ENCODE measurements at regions not wholly inside any gene's neighbourhood (a gene's known extent, or its start where the extent isn't known, plus 50 kb on each side); places are given as distances from the start of the nearest gene placed in this dataset.

DNA sequence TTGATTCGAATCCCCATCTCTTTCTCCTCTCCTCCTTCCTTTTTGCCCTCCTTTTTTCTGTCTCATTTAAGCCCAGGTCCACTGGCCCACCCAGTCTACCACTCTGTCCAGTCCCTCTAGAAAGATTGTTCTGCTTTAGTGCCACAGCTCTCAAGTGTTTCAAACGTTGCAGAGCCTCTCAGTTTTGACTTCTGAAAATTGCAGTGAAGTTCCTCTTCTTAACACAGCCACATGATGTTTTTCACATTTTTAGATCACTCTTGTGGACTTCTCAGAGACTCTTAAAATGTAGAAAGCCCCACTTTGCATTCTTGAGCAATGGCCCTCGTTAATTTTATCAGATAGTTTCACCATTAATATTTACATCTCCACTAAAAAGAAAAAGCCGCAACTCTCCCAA, 253.1 kb downstream of the HAPSTR1 start:
- TF ChIP-seq, protein P1, sequence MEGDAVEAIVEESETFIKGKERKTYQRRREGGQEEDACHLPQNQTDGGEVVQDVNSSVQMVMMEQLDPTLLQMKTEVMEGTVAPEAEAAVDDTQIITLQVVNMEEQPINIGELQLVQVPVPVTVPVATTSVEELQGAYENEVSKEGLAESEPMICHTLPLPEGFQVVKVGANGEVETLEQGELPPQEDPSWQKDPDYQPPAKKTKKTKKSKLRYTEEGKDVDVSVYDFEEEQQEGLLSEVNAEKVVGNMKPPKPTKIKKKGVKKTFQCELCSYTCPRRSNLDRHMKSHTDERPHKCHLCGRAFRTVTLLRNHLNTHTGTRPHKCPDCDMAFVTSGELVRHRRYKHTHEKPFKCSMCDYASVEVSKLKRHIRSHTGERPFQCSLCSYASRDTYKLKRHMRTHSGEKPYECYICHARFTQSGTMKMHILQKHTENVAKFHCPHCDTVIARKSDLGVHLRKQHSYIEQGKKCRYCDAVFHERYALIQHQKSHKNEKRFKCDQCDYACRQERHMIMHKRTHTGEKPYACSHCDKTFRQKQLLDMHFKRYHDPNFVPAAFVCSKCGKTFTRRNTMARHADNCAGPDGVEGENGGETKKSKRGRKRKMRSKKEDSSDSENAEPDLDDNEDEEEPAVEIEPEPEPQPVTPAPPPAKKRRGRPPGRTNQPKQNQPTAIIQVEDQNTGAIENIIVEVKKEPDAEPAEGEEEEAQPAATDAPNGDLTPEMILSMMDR (IDR thresholded peaks at IDR 0.05), result no peak
- no peak for TF ChIP-seq POLR2A (IDR thresholded peaks at IDR 0.05)

Data from body of pancreas (tissue), 4 donors.